H9 (cell line): ENCODE measurements at regions not wholly inside any gene's neighbourhood (a gene's known extent, or its start where the extent isn't known, plus 50 kb on each side); places are given as distances from the start of the nearest gene placed in this dataset.
A peak's percentile ranks its signal among the peaks of the same experiment; 100 is the strongest.

Source experiments
- DNase-seq: peaks from one replicate; pipeline ENCODE4 v3.0.0-alpha.2; 2017
- H2AFZ ChIP-seq: one replicate; pipeline ENCODE4 v1.6.1; 2013; ENCODE audit warnings: mild to moderate bottlenecking, low read length, control low read depth, moderate library complexity
- H2AK5ac ChIP-seq: 2 replicates; pipeline ENCODE4 v1.6.1; 2013; ENCODE audit warnings: low read length, control low read depth, mixed read lengths; ENCODE audit not compliant: insufficient read length
- H2BK120ac ChIP-seq: one replicate; pipeline ENCODE4 v1.6.1; 2013; ENCODE audit warnings: low read depth, mild to moderate bottlenecking, low read length, control low read depth, inconsistent platforms; ENCODE audit not compliant: poor library complexity, severe bottlenecking
- H2BK12ac ChIP-seq: 2 replicates; pipeline ENCODE4 v1.6.1; 2013; ENCODE audit warnings: low read length, control low read depth, mixed read lengths, low read depth; ENCODE audit not compliant: insufficient read length
- H2BK15ac ChIP-seq: 2 replicates; pipeline ENCODE4 v1.6.1; 2013; ENCODE audit warnings: low read depth, low read length, control low read depth
- H2BK20ac ChIP-seq: one replicate; pipeline ENCODE4 v1.6.1; 2013; ENCODE audit warnings: low read depth, mild to moderate bottlenecking, low read length, control low read depth, inconsistent platforms; ENCODE audit not compliant: poor library complexity, severe bottlenecking
- H2BK5ac ChIP-seq: 2 replicates; pipeline ENCODE4 v1.6.1; 2013; ENCODE audit warnings: low read length, control low read depth, mixed read lengths; ENCODE audit not compliant: insufficient read length
- H3K14ac ChIP-seq: 2 replicates; pipeline ENCODE4 v1.6.1; 2013; ENCODE audit warnings: low read length, control low read depth; ENCODE audit not compliant: insufficient read depth
- H3K18ac ChIP-seq: 2 replicates; pipeline ENCODE4 v1.6.1; 2013; ENCODE audit warnings: low read depth, mild to moderate bottlenecking, mixed read lengths, low read length, control low read depth; ENCODE audit not compliant: insufficient read length
- H3K23ac ChIP-seq: 2 replicates; pipeline ENCODE4 v1.6.1; 2013; ENCODE audit warnings: low read length, control low read depth, mixed read lengths, low read depth; ENCODE audit not compliant: insufficient read length
- H3K23me2 ChIP-seq: 2 replicates; pipeline ENCODE4 v1.6.1; 2013; ENCODE audit warnings: low read depth, mild to moderate bottlenecking, mixed read lengths, low read length, control low read depth; ENCODE audit not compliant: insufficient read length, poor library complexity, severe bottlenecking
- H3K27ac ChIP-seq: 2 replicates; pipeline ENCODE4 v1.5.1; 2013; ENCODE audit warnings: low read length, control low read depth, mixed read lengths, low read depth; ENCODE audit not compliant: insufficient read length
- H3K27me3 ChIP-seq: 2 replicates; pipeline ENCODE4 v1.6.1; 2013; ENCODE audit warnings: low read length, control low read depth, inconsistent platforms; ENCODE audit not compliant: insufficient read depth
- H3K4ac ChIP-seq: 2 replicates; pipeline ENCODE4 v1.6.1; 2013; ENCODE audit warnings: low read depth, mild to moderate bottlenecking, control low read depth, inconsistent platforms, low read length, moderate library complexity
- H3K4me1 ChIP-seq: 2 replicates; pipeline ENCODE4 v1.6.1; 2013; ENCODE audit warnings: low read length, control low read depth, inconsistent platforms; ENCODE audit not compliant: insufficient read depth
- H3K4me2 ChIP-seq: 2 replicates; pipeline ENCODE4 v1.6.1; 2013; ENCODE audit warnings: low read length, control low read depth, mixed read lengths; ENCODE audit not compliant: insufficient read length, insufficient read depth
- H3K56ac ChIP-seq: 2 replicates; pipeline ENCODE4 v1.6.1; 2013; ENCODE audit warnings: low read depth, mild to moderate bottlenecking, mixed read lengths, low read length, control low read depth; ENCODE audit not compliant: insufficient read length
- H3K79me1 ChIP-seq: 2 replicates; pipeline ENCODE4 v1.6.1; 2013; ENCODE audit warnings: low read depth, mild to moderate bottlenecking, moderate library complexity, low read length, control low read depth, inconsistent platforms; ENCODE audit not compliant: insufficient read depth, poor library complexity, severe bottlenecking
- H3K79me2 ChIP-seq: 2 replicates; pipeline ENCODE4 v1.6.1; 2013; ENCODE audit warnings: low read length, control low read depth, inconsistent platforms; ENCODE audit not compliant: insufficient read depth
- H3K9ac ChIP-seq: 2 replicates; pipeline ENCODE4 v1.6.1; 2013; ENCODE audit warnings: low read length, control low read depth, mixed read lengths; ENCODE audit not compliant: insufficient read length; ENCODE audit errors: extremely low read depth
- H3K9me3 ChIP-seq: one replicate; pipeline ENCODE4 v1.6.1; 2013; ENCODE audit warnings: low read depth, low read length, inconsistent platforms; ENCODE audit not compliant: control insufficient read depth
- H3T11ph ChIP-seq: one replicate; pipeline ENCODE4 v1.6.1; 2013; ENCODE audit warnings: mild to moderate bottlenecking, low read length, control low read depth, inconsistent platforms
- H4K20me1 ChIP-seq: one replicate; pipeline ENCODE4 v1.6.1; 2013; ENCODE audit not compliant: control insufficient read depth, insufficient read length, insufficient read depth
- H4K5ac ChIP-seq: 2 replicates; pipeline ENCODE4 v1.6.1; 2013; ENCODE audit warnings: low read depth, mild to moderate bottlenecking, mixed read lengths, low read length, control low read depth; ENCODE audit not compliant: insufficient read length
- H4K8ac ChIP-seq: replicated peaks from 2 replicates; pipeline ENCODE4 v1.6.1; 2013; ENCODE audit warnings: low read length, control low read depth, mixed read lengths, low read depth; ENCODE audit not compliant: insufficient read length
- H4K91ac ChIP-seq: 2 replicates; pipeline ENCODE4 v1.6.1; 2013; ENCODE audit warnings: low read depth, mild to moderate bottlenecking, moderate library complexity, mixed read lengths, low read length, control low read depth; ENCODE audit not compliant: insufficient read length
- H3K27ac Mint-ChIP-seq, 3 experiments: 2 replicates in 2 of 3; 3 replicates in 1 of 3; pipeline ENCODE4 v1.8.0; 2020 to 2021; ENCODE audit warnings: mixed read lengths in 3 of 3, mild to moderate bottlenecking in 1 of 3, moderate library complexity in 1 of 3
- H3K27me3 Mint-ChIP-seq: 2 replicates; pipeline ENCODE4 v1.8.0; 2021; ENCODE audit warnings: low read depth, mild to moderate bottlenecking, moderate library complexity, mixed read lengths
- H3K36me3 Mint-ChIP-seq, 3 experiments: 2 replicates in 2 of 3; 3 replicates in 1 of 3; pipeline ENCODE4 v1.8.0; 2020 to 2021; ENCODE audit warnings: low read depth in 3 of 3, mixed read lengths in 3 of 3; ENCODE audit not compliant: insufficient read depth in 1 of 3
- H3K4me1 Mint-ChIP-seq, 2 experiments: 2 replicates each; pipeline ENCODE4 v1.8.0; 2020; ENCODE audit warnings: mixed read lengths in 2 of 2
- H3K4me3 Mint-ChIP-seq, 2 experiments: 2 replicates in 1 of 2; 3 replicates in 1 of 2; pipeline ENCODE4 v1.8.0; 2020 to 2021; ENCODE audit warnings: mild to moderate bottlenecking in 2 of 2, mixed read lengths in 2 of 2, moderate library complexity in 1 of 2
- H3K9me3 Mint-ChIP-seq, 2 experiments: 2 replicates in 1 of 2; 3 replicates in 1 of 2; pipeline ENCODE4 v1.8.0; 2020; ENCODE audit warnings: mild to moderate bottlenecking in 2 of 2, mixed read lengths in 2 of 2, moderate library complexity in 1 of 2
- CTCF ChIP-seq: fragments of 200-600 bp; sonication (generic); conservative IDR thresholded peaks from 3 replicates; pipeline ENCODE4 v1.8.0; 2021; ENCODE audit warnings: antibody characterized with exemption, mild to moderate bottlenecking
- WGBS: extraction: QIAGEN DNeasy Blood & Tissue Kit; methylation state at CpG from one replicate; pipeline ENCODE4 v1.1.7; 2013; ENCODE audit warnings: missing lambda C conversion rate, low lambda C conversion rate, mixed read lengths; ENCODE audit not compliant: insufficient read length; ENCODE audit errors: extremely low coverage; 5-methylcytosine and 5-hydroxymethylcytosine counted together

GRCh38 chr16:66269617-66270332, 96.7 kb upstream of the CDH5 start:
- Histone ChIP-seq H3K27ac (no peak overlapping the region), H4K5ac (no peak overlapping the region), H2AK5ac (no peak overlapping the region), H3K14ac (peak overlapping the region; percentile 77; the same call in 1 of the 2 replicates), H3K9ac (no peak overlapping the region), H3K23me2 (no peaks in the 10 kb centered on the region), H3K18ac (peak overlapping the region; percentile 76), H3K27me3 (no peaks in the 10 kb centered on the region), H3K79me2 (no peaks in the 10 kb centered on the region), H2BK5ac (no peak overlapping the region), H3K4me1 (no peaks in the 10 kb centered on the region), H3K9me3 (no peaks in the 10 kb centered on the region), H2BK15ac (no peak overlapping the region), H3K4ac (no peak overlapping the region), H2BK120ac (no peak overlapping the region), H3K79me1 (no peaks in the 10 kb centered on the region), H4K91ac (no peak overlapping the region), H2BK12ac (no peak overlapping the region), H3K56ac (no peak overlapping the region), H4K20me1 (no peaks in the 10 kb centered on the region), H2BK20ac (no peak overlapping the region), H3K23ac (no peak overlapping the region), H3T11ph (no peak overlapping the region), H3K4me2 (peak overlapping the region; percentile 14), H2AFZ (no peak overlapping the region), H4K8ac (no peak overlapping the region)
- TF ChIP-seq CTCF = no peak
- H3K27me3 Mint-ChIP-seq = peaks cover 38% of the 10 kb centered on the region
- H3K4me3 Mint-ChIP-seq = peak overlapping the region; percentile 24 to 71; a peak in 2 of 5 replicates
- no peaks in the 10 kb centered on the region; a peak in 1 of 5 replicates for H3K9me3 Mint-ChIP-seq
- no peak overlapping the region for H3K27ac Mint-ChIP-seq
- no CpG with 5 or more reads among the region's 14 CpGs for WGBS
- H3K4me1 Mint-ChIP-seq = peaks cover 22 to 28% of the 10 kb centered on the region in 2 experiments
- H3K36me3 Mint-ChIP-seq = peaks cover 0 to 2% (median 0%) of the 10 kb centered on the region in 3 experiments; a peak in 2 of 7 replicates
- peak; percentile 47 for DNase-seq
